SK-N-MC (cell line): ENCODE measurements at regions not wholly inside any gene's neighbourhood (a gene's known extent, or its start where the extent isn't known, plus 50 kb on each side); places are given as distances from the start of the nearest gene placed in this dataset.

Experiments used
- EZH2 ChIP-seq: fragments of 200-600 bp; sonication (generic); IDR thresholded peaks from one replicate; pipeline ENCODE4 v1.6.1; 2017; ENCODE audit warnings: antibody characterized with exemption
- FOXP2 ChIP-seq: optimal IDR thresholded peaks from 2 replicates; pipeline ENCODE3; 2011; ENCODE audit warnings: mild to moderate bottlenecking, moderate library complexity; ENCODE audit not compliant: insufficient read depth; ENCODE audit errors: extremely low read length, control extremely low read depth

GRCh38 chr2:163044114-163044513 is 205.5 kb upstream of the KCNH7 start:
- TF ChIP-seq FOXP2 (no peak), EZH2 (no peak)
